GM12878 (cell line): ENCODE measurements at regions not wholly inside any gene's neighbourhood (a gene's known extent, or its start where the extent isn't known, plus 50 kb on each side); places are given as distances from the start of the nearest gene placed in this dataset.

Experiments used
- ATAC-seq: fragments of 200-7000 bp; cut with Tn5 transposase; 3 replicates; pipeline ENCODE4 v1.9.1; 2020; ENCODE audit warnings: mild to moderate bottlenecking, moderate library complexity
- BruUV-seq: library from RNA; stranded (reverse); fragments of 400-500 nt; replicated peaks from 2 replicates; lab custom pipeline; 2021; lab: Mats Ljungman, UMichigan
- CTCF ChIA-PET: fragments of 300-600 bp; sonication (Branson Sonifier 250); formaldehyde crosslinking; extraction: SDS; loops from one replicate; lab custom pipeline; 2021; ENCODE audit warnings: inconsistent platforms; lab: Yijun Ruan, JAX
- POLR2A ChIA-PET: fragments of 350-600 bp; formaldehyde crosslinking; extraction: SDS; loops from one replicate; lab custom pipeline; 2021; ENCODE audit warnings: inconsistent platforms; lab: Charles Lee
- RAD21 ChIA-PET: fragments of 300-600 bp; sonication (Branson Sonifier 250); formaldehyde crosslinking; loops from one replicate; lab custom pipeline; 2023; ENCODE audit warnings: antibody characterized with exemption; ENCODE audit not compliant: unreplicated experiment; lab: Charles Lee
- SMC1A ChIA-PET: fragments of 300-600 bp; sonication (Branson Sonifier 250); formaldehyde crosslinking; loops from one replicate; lab custom pipeline; 2023; ENCODE audit not compliant: unreplicated experiment, uncharacterized antibody; lab: Charles Lee
- DNase-seq: peaks from one replicate; pipeline ENCODE4 v3.0.0-alpha.2; 2011; ENCODE audit warnings: low read depth, low spot score
- FAIRE-seq: peaks from 3 replicates; lab custom pipeline; 2011; peaks lifted over from hg19 to GRCh38; lab: Jason Lieb, UNC
- H2AFZ ChIP-seq: 2 replicates; pipeline ENCODE4 v1.6.0; 2011; ENCODE audit warnings: low read depth, low read length, control low read depth; ENCODE audit not compliant: control insufficient read depth
- H3K27ac ChIP-seq: 2 replicates; pipeline ENCODE4 v1.5.1; 2011; ENCODE audit warnings: control low read depth; ENCODE audit not compliant: control insufficient read depth, insufficient read depth
- H3K27me3 ChIP-seq, 2 experiments: replicated peaks in 1 of 2; 2 replicates each; pipeline versions ENCODE4 v1.6.0 to v1.6.1; 2011; ENCODE audit warnings: low read length in 1 of 2; ENCODE audit not compliant: control insufficient read depth in 2 of 2, insufficient read depth in 2 of 2
- H3K36me3 ChIP-seq, 2 experiments: 2 replicates each; pipeline ENCODE4 v1.5.1; 2011; ENCODE audit warnings: low read length in 1 of 2; ENCODE audit not compliant: control insufficient read depth in 2 of 2, insufficient read depth in 2 of 2
- H3K4me1 ChIP-seq: 2 replicates; pipeline ENCODE4 v1.6.1; 2011; ENCODE audit warnings: mild to moderate bottlenecking, low read length, moderate library complexity, mixed read lengths; ENCODE audit not compliant: control insufficient read depth, insufficient read depth
- H3K4me2 ChIP-seq: 2 replicates; pipeline ENCODE4 v1.6.0; 2011; ENCODE audit warnings: control low read depth; ENCODE audit not compliant: control insufficient read depth, insufficient read depth
- H3K4me3 ChIP-seq: fragments of 200-600 bp; sonication (generic); 2 replicates; pipeline ENCODE4 v1.5.1; 2016
- H3K79me2 ChIP-seq: 2 replicates; pipeline ENCODE4 v1.6.0; 2011; ENCODE audit warnings: low read length; ENCODE audit not compliant: control insufficient read depth, insufficient read depth
- H3K9ac ChIP-seq: 2 replicates; pipeline ENCODE4 v1.8.0; 2011; ENCODE audit warnings: low read length, control low read depth, mixed read lengths; ENCODE audit not compliant: control insufficient read depth, insufficient read depth
- H3K9me3 ChIP-seq: replicated peaks from 3 replicates; pipeline ENCODE4 v1.5.1; 2011; ENCODE audit warnings: mild to moderate bottlenecking, low read length; ENCODE audit not compliant: control insufficient read depth, insufficient read depth
- H4K20me1 ChIP-seq: 2 replicates; pipeline ENCODE4 v1.6.0; 2011; ENCODE audit not compliant: control insufficient read depth, insufficient read depth
- BCL11A ChIP-seq: IDR thresholded peaks from 2 replicates; pipeline ENCODE4 v1.6.1; 2011; ENCODE audit warnings: low read depth, low read length
- CHD1 ChIP-seq: IDR thresholded peaks from 2 replicates; pipeline ENCODE4 v1.6.1; 2012; ENCODE audit warnings: low read depth, low read length, improper control_type of control experiment
- CHD2 ChIP-seq: IDR thresholded peaks from 2 replicates; pipeline ENCODE4 v1.6.1; 2011; ENCODE audit warnings: low read depth, low read length, improper control_type of control experiment, borderline replicate concordance
- CREB1 ChIP-seq: IDR thresholded peaks from 2 replicates; pipeline ENCODE4 v1.6.1; 2012; ENCODE audit warnings: low read depth, mild to moderate bottlenecking, inconsistent platforms
- JUNB ChIP-seq: IDR thresholded peaks from 2 replicates; pipeline ENCODE4 v1.6.1; 2016; ENCODE audit warnings: antibody characterized with exemption, mild to moderate bottlenecking
- MEF2B ChIP-seq: fragments of 450-650 bp; IDR thresholded peaks from 2 replicates; pipeline ENCODE4 v1.6.1; 2018; ENCODE audit warnings: mild to moderate bottlenecking, moderate library complexity; ENCODE audit not compliant: partially characterized antibody, poor library complexity, severe bottlenecking
- MXI1 ChIP-seq: fragments of 150-350 bp; IDR thresholded peaks from 2 replicates; pipeline ENCODE4 v1.6.1; 2011; ENCODE audit warnings: low read depth, mild to moderate bottlenecking, inconsistent platforms, low read length, improper control_type of control experiment
- NFYB ChIP-seq: IDR thresholded peaks from 2 replicates; pipeline ENCODE4 v1.6.1; 2011; ENCODE audit warnings: low read depth, mild to moderate bottlenecking, low read length, improper control_type of control experiment, moderate library complexity; ENCODE audit not compliant: insufficient read depth
- NR2F1 ChIP-seq: fragments of 450-650 bp; conservative IDR thresholded peaks from 2 replicates; pipeline ENCODE4 v1.6.1; 2017; ENCODE audit warnings: mild to moderate bottlenecking
- YY1 ChIP-seq: IDR thresholded peaks from 2 replicates; pipeline ENCODE4 v1.6.1; 2011; ENCODE audit warnings: low read depth, mild to moderate bottlenecking, low read length
- WGBS: methylation state at CpG from one replicate; pipeline ENCODE4 v1.1.6; 2016; ENCODE audit warnings: low lambda C conversion rate; ENCODE audit not compliant: insufficient replicate concordance, insufficient coverage; ENCODE audit errors: missing lambda C conversion rate; 5-methylcytosine and 5-hydroxymethylcytosine counted together
- in situ Hi-C: fragments of 300-500 bp; cut with MboI; formaldehyde crosslinking; loops from 9 replicates; pipeline ENCODE4 v1.14.3; 2018; ENCODE audit warnings: mixed read lengths
- intact Hi-C: fragments of 100-400 bp; cut with micrococcal nuclease; formaldehyde crosslinking; loops from one replicate; pipeline ENCODE4 v1.14.2; 2022; ENCODE audit not compliant: unreplicated experiment
- TF ChIP-seq, protein P1 (sequence below): fragments of 450-650 bp; IDR thresholded peaks from 2 replicates; pipeline ENCODE4 v1.6.1; 2017; ENCODE audit warnings: borderline replicate concordance
- TF ChIP-seq, protein P2 (sequence below): fragments of 450-650 bp; IDR thresholded peaks from 2 replicates; pipeline ENCODE4 v1.6.1; 2017; ENCODE audit warnings: antibody characterized with exemption, mild to moderate bottlenecking, moderate library complexity

DNA sequence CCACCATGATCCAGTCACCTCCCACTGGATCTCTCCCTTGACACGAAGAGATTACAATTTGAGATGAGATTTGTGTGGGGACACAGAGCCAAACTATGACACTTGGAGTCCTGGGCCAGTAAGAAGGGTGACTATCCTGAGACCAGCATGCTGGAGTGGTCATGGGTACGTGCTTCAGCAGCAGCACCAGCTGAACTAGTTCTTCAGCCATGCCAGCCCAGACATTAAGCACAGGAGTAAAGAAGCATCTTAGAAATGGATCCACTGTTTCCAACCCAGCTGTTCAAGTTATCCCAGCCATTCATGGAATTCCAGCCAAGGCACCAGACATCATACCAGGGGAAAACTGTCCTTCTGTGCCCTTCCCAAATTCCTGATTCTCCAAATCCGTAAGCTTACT is 370.0 kb downstream of the MAFB start:
- Histone ChIP-seq H3K4me3 (no peak overlapping the region), H3K79me2 (no peaks in the 10 kb centered on the region), H3K27ac (no peak overlapping the region), H3K4me2 (no peak overlapping the region), H3K9me3 (no peaks in the 10 kb centered on the region), H2AFZ (no peak overlapping the region), H3K27me3 (peaks cover 0 to 2% of the 10 kb centered on the region in 2 experiments; a peak in 1 of 4 replicates), H3K4me1 (no peaks in the 10 kb centered on the region), H3K9ac (no peak overlapping the region), H3K36me3 (no peaks in the 10 kb centered on the region), H4K20me1 (no peaks in the 10 kb centered on the region)
- ChIA-PET SMC1A (no interaction called here), RAD21 (no interaction called here), CTCF (no interaction called here), POLR2A (no interaction called here)
- TF ChIP-seq BCL11A: no peak
- TF ChIP-seq, protein P1, sequence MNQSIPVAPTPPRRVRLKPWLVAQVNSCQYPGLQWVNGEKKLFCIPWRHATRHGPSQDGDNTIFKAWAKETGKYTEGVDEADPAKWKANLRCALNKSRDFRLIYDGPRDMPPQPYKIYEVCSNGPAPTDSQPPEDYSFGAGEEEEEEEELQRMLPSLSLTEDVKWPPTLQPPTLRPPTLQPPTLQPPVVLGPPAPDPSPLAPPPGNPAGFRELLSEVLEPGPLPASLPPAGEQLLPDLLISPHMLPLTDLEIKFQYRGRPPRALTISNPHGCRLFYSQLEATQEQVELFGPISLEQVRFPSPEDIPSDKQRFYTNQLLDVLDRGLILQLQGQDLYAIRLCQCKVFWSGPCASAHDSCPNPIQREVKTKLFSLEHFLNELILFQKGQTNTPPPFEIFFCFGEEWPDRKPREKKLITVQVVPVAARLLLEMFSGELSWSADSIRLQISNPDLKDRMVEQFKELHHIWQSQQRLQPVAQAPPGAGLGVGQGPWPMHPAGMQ: no peak
- TF ChIP-seq JUNB: no peak
- no peak for TF ChIP-seq MXI1
- no peak for TF ChIP-seq NFYB
- no peak for TF ChIP-seq CREB1
- TF ChIP-seq MEF2B: no peak
- TF ChIP-seq CHD1: no peak
- no peak for TF ChIP-seq CHD2
- TF ChIP-seq, protein P2, sequence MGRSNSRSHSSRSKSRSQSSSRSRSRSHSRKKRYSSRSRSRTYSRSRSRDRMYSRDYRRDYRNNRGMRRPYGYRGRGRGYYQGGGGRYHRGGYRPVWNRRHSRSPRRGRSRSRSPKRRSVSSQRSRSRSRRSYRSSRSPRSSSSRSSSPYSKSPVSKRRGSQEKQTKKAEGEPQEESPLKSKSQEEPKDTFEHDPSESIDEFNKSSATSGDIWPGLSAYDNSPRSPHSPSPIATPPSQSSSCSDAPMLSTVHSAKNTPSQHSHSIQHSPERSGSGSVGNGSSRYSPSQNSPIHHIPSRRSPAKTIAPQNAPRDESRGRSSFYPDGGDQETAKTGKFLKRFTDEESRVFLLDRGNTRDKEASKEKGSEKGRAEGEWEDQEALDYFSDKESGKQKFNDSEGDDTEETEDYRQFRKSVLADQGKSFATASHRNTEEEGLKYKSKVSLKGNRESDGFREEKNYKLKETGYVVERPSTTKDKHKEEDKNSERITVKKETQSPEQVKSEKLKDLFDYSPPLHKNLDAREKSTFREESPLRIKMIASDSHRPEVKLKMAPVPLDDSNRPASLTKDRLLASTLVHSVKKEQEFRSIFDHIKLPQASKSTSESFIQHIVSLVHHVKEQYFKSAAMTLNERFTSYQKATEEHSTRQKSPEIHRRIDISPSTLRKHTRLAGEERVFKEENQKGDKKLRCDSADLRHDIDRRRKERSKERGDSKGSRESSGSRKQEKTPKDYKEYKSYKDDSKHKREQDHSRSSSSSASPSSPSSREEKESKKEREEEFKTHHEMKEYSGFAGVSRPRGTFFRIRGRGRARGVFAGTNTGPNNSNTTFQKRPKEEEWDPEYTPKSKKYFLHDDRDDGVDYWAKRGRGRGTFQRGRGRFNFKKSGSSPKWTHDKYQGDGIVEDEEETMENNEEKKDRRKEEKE: no peak
- no peak for TF ChIP-seq NR2F1
- no peak for TF ChIP-seq YY1
- intact Hi-C loops (no loop called here), in situ Hi-C loops (no loop called here)
- WGBS: 8% methylated on average over 3 of the region's 3 CpGs
- ATAC-seq (no peak), DNase-seq (no peak), FAIRE-seq (no peak)
- no TSS peak for BruUV-seq
